Stimulated activated memory B cell treated with anti-CD40 and anti-IgM and Interleukin-4, amounts not matched to agents 10 μg/mL and 1 μg/mL and 100 μg/mL, for 72 hours (primary cell): ENCODE measurements at regions not wholly inside any gene's neighbourhood (a gene's known extent, or its start where the extent isn't known, plus 50 kb on each side); places are given as distances from the start of the nearest gene placed in this dataset.

ENCODE experiments used
- ATAC-seq: fragments of 150-1000 bp; cut with Tn5 transposase; 2 replicates; pipeline ENCODE4 v1.10.0; 2021
- H3K27ac Mint-ChIP-seq: one replicate; pipeline ENCODE4 v1.8.0; 2022; ENCODE audit warnings: mild to moderate bottlenecking, mixed read lengths
- H3K27me3 Mint-ChIP-seq: one replicate; pipeline ENCODE4 v1.8.0; 2022; ENCODE audit warnings: mixed read lengths
- H3K36me3 Mint-ChIP-seq: one replicate; pipeline ENCODE4 v1.8.0; 2022; ENCODE audit warnings: mixed read lengths
- H3K4me1 Mint-ChIP-seq: one replicate; pipeline ENCODE4 v1.8.0; 2022; ENCODE audit warnings: mixed read lengths
- H3K4me3 Mint-ChIP-seq: one replicate; pipeline ENCODE4 v1.8.0; 2022; ENCODE audit warnings: mild to moderate bottlenecking, moderate library complexity, mixed read lengths
- H3K9me3 Mint-ChIP-seq: one replicate; pipeline ENCODE4 v1.8.0; 2022; ENCODE audit warnings: mixed read lengths

DNA sequence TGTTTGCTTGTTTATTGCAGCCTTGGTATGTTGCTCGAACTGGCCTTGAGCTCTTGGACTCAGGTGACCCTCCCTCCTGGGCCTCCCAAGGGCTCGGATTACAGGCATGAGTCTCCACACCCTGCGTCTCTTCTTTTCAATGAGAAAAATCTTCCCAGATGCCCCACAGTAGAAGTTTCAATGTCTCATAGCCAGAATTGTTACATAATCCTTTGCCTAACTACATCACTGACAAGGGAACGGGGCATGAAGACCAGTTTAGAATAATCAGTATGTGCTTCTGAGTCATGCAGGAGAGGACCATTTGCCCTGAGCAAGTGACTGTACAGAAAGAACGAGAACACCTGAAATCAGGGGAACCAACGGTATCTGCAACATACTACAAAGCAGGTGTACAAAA lies 61.9 kb upstream of the RBBP6 start:
- Mint-ChIP-seq H3K27me3 (peaks cover 33% of the 10 kb centered on the region), H3K4me1 (peaks cover 7% of the 10 kb centered on the region), H3K9me3 (peaks cover 19% of the 10 kb centered on the region), H3K36me3 (peaks cover 4% of the 10 kb centered on the region), H3K4me3 (no peak overlapping the region), H3K27ac (no peak overlapping the region)
- ATAC-seq = no peak

GRCh38 chr16:24478401-24478800 lies 61.0 kb upstream of the RBBP6 start:
- Mint-ChIP-seq H3K9me3 (peaks cover 18% of the 10 kb centered on the region), H3K4me3 (no peak overlapping the region), H3K27me3 (peaks cover 32% of the 10 kb centered on the region), H3K4me1 (peaks cover 7% of the 10 kb centered on the region), H3K27ac (no peak overlapping the region), H3K36me3 (peaks cover 4% of the 10 kb centered on the region)
- ATAC-seq = no peak

GRCh38 chr16:24482681-24483202 lies 56.6 kb upstream of the RBBP6 start:
- H3K36me3 Mint-ChIP-seq = no peaks in the 10 kb centered on the region
- H3K27ac Mint-ChIP-seq = no peak overlapping the region
- ATAC-seq = no peak
- no peak overlapping the region for H3K4me3 Mint-ChIP-seq
- peaks cover 7% of the 10 kb centered on the region for H3K4me1 Mint-ChIP-seq
- H3K27me3 Mint-ChIP-seq = peaks cover 12% of the 10 kb centered on the region
- peaks cover 3% of the 10 kb centered on the region for H3K9me3 Mint-ChIP-seq

- ATAC-seq = no peak
- Mint-ChIP-seq H3K4me3 (no peak overlapping the region), H3K27ac (no peak overlapping the region), H3K9me3 (peaks cover 6% of the 10 kb centered on the region), H3K36me3 (peaks cover 8% of the 10 kb centered on the region), H3K27me3 (peaks cover 39% of the 10 kb centered on the region), H3K4me1 (no peaks in the 10 kb centered on the region)
Measured at GRCh38 chr16:24488045-24488444, 51.3 kb upstream of the RBBP6 start.
